ENCODE measurements at regions not wholly inside any gene's neighbourhood (a gene's known extent, or its start where the extent isn't known, plus 50 kb on each side); places are given as distances from the start of the nearest gene placed in this dataset.

DNA sequence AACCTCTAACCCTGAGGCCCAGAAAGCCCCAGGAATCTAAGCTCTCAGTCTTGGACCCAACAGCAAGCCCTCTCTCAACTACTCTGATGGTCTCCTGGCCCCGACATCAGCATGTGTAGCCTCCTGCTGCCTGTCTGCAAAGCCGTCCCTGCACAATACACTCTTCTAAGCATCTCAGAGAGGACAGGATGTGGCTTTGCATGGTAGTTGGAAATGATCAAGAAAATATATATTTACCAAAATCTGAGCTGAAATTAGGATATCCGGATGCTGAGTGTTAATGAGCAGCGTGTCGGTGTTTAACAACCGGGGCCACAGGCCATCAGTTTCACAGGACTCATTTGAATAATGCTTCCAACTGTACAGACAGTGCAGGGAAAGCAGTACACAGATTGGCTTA is 59.1 kb upstream of the SIM2 start:
- TF ChIP-seq YY1 (IDR thresholded peaks at IDR 0.05), result no peak
- no peak for TF ChIP-seq HNF4G (IDR thresholded peaks at IDR 0.05)
- no peak for TF ChIP-seq ZBTB33 (IDR thresholded peaks at IDR 0.05)
- no peak for TF ChIP-seq MAX (IDR thresholded peaks at IDR 0.05)
- TF ChIP-seq, protein P1, sequence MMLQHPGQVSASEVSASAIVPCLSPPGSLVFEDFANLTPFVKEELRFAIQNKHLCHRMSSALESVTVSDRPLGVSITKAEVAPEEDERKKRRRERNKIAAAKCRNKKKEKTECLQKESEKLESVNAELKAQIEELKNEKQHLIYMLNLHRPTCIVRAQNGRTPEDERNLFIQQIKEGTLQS (IDR thresholded peaks at IDR 0.05), result no peak
- TF ChIP-seq FOXA1 (IDR thresholded peaks at IDR 0.05), result no peak
- TF ChIP-seq, protein P2, sequence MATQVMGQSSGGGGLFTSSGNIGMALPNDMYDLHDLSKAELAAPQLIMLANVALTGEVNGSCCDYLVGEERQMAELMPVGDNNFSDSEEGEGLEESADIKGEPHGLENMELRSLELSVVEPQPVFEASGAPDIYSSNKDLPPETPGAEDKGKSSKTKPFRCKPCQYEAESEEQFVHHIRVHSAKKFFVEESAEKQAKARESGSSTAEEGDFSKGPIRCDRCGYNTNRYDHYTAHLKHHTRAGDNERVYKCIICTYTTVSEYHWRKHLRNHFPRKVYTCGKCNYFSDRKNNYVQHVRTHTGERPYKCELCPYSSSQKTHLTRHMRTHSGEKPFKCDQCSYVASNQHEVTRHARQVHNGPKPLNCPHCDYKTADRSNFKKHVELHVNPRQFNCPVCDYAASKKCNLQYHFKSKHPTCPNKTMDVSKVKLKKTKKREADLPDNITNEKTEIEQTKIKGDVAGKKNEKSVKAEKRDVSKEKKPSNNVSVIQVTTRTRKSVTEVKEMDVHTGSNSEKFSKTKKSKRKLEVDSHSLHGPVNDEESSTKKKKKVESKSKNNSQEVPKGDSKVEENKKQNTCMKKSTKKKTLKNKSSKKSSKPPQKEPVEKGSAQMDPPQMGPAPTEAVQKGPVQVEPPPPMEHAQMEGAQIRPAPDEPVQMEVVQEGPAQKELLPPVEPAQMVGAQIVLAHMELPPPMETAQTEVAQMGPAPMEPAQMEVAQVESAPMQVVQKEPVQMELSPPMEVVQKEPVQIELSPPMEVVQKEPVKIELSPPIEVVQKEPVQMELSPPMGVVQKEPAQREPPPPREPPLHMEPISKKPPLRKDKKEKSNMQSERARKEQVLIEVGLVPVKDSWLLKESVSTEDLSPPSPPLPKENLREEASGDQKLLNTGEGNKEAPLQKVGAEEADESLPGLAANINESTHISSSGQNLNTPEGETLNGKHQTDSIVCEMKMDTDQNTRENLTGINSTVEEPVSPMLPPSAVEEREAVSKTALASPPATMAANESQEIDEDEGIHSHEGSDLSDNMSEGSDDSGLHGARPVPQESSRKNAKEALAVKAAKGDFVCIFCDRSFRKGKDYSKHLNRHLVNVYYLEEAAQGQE (IDR thresholded peaks at IDR 0.05), result no peak
- TF ChIP-seq, protein P3, sequence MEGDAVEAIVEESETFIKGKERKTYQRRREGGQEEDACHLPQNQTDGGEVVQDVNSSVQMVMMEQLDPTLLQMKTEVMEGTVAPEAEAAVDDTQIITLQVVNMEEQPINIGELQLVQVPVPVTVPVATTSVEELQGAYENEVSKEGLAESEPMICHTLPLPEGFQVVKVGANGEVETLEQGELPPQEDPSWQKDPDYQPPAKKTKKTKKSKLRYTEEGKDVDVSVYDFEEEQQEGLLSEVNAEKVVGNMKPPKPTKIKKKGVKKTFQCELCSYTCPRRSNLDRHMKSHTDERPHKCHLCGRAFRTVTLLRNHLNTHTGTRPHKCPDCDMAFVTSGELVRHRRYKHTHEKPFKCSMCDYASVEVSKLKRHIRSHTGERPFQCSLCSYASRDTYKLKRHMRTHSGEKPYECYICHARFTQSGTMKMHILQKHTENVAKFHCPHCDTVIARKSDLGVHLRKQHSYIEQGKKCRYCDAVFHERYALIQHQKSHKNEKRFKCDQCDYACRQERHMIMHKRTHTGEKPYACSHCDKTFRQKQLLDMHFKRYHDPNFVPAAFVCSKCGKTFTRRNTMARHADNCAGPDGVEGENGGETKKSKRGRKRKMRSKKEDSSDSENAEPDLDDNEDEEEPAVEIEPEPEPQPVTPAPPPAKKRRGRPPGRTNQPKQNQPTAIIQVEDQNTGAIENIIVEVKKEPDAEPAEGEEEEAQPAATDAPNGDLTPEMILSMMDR (IDR thresholded peaks at IDR 0.05; ENCODE audit: low read depth, low read length, missing input control), result no peak
- no peak for DNase-seq (ENCODE audit: low spot score)
- no peak overlapping the region for H3K27ac ChIP-seq (ENCODE audit: low read depth in 1 of 2, low read length in 2 of 2)
- H3K36me3 ChIP-seq (ENCODE audit: control insufficient read depth in 4 of 4, insufficient read depth in 3 of 4, low read depth in 1 of 4, low read length in 3 of 4), result no peaks in the 10 kb centered on the region
- H3K27me3 ChIP-seq (ENCODE audit: control insufficient read depth in 4 of 4, insufficient read depth in 4 of 4, low read length in 3 of 4), result peaks cover 0 to 3% (median 0%) of the 10 kb centered on the region in 4 donors
- 66% methylated on average over 6 of the region's 6 CpGs for WGBS
- H3K9ac ChIP-seq (ENCODE audit: low read depth in 1 of 2, low read length in 2 of 2), result no peak overlapping the region
- no peak overlapping the region for H3K4me3 ChIP-seq (ENCODE audit: low read depth in 1 of 3, low read length in 3 of 3)
- H3K9me3 ChIP-seq (ENCODE audit: control insufficient read depth in 4 of 4, low read length in 3 of 4), result peaks cover 0 to 4% (median 3%) of the 10 kb centered on the region in 4 donors
- H3K4me1 ChIP-seq (ENCODE audit: control insufficient read depth in 4 of 4, insufficient read depth in 4 of 4, low read length in 3 of 4), result no peaks in the 10 kb centered on the region

GRCh38 chr21:36640174-36640720 is 58.7 kb upstream of the SIM2 start:
- DNase-seq (ENCODE audit: low spot score), result no peak
- no peak overlapping the region for H3K27ac ChIP-seq (ENCODE audit: low read depth in 1 of 2, low read length in 2 of 2)
- H3K4me1 ChIP-seq (ENCODE audit: control insufficient read depth in 4 of 4, insufficient read depth in 4 of 4, low read length in 3 of 4), result no peaks in the 10 kb centered on the region
- no peak overlapping the region for H3K4me3 ChIP-seq (ENCODE audit: low read depth in 1 of 3, low read length in 3 of 3)
- H3K27me3 ChIP-seq (ENCODE audit: control insufficient read depth in 4 of 4, insufficient read depth in 4 of 4, low read length in 3 of 4), result peaks cover 0 to 3% (median 0%) of the 10 kb centered on the region in 4 donors
- H3K9ac ChIP-seq (ENCODE audit: low read depth in 1 of 2, low read length in 2 of 2), result no peak overlapping the region
- H3K9me3 ChIP-seq (ENCODE audit: control insufficient read depth in 4 of 4, low read length in 3 of 4), result peaks cover 0 to 4% (median 3%) of the 10 kb centered on the region in 4 donors
- 41% methylated on average over 4 of the region's 4 CpGs for WGBS
- H3K36me3 ChIP-seq (ENCODE audit: control insufficient read depth in 4 of 4, insufficient read depth in 3 of 4, low read depth in 1 of 4, low read length in 3 of 4), result no peaks in the 10 kb centered on the region
- TF ChIP-seq HNF4G (IDR thresholded peaks at IDR 0.05) (no peak), JUND (IDR thresholded peaks at IDR 0.05) (no peak), RXRA (IDR thresholded peaks at IDR 0.05) (no peak), FOXA1 (IDR thresholded peaks at IDR 0.05) (no peak), YY1 (IDR thresholded peaks at IDR 0.05) (no peak), RAD21 (IDR thresholded peaks at IDR 0.05) (no peak), FOXA2 (IDR thresholded peaks at IDR 0.05) (no peak), GABPA (IDR thresholded peaks at IDR 0.05 in 1 of 2, conservative IDR thresholded peaks at IDR 0.05 in 1 of 2) (no peak), HNF4A (conservative IDR thresholded peaks at IDR 0.05) (no peak), ZBTB33 (IDR thresholded peaks at IDR 0.05) (no peak), TAF1 (conservative IDR thresholded peaks at IDR 0.05) (no peak)
- TF ChIP-seq, protein P1 (IDR thresholded peaks at IDR 0.05), result no peak
- TF ChIP-seq, protein P2 (IDR thresholded peaks at IDR 0.05), result no peak

Measured in liver (tissue), 8 donors.